Fibroblast of lung (primary cell): ENCODE measurements at regions not wholly inside any gene's neighbourhood (a gene's known extent, or its start where the extent isn't known, plus 50 kb on each side); places are given as distances from the start of the nearest gene placed in this dataset.

ENCODE experiments used
- DNase-seq, 2 donors: peaks; one replicate each; pipeline versions ENCODE4 v3.0.0 to v3.0.0-alpha.2; 2010; ENCODE audit warnings: low read depth in 2 of 2
- H2AFZ ChIP-seq: 2 replicates; pipeline ENCODE4 v1.5.1; 2012; ENCODE audit warnings: low read length, control low read depth, inconsistent platforms
- H3K27ac ChIP-seq: 2 replicates; pipeline ENCODE4 v1.5.1; 2011; ENCODE audit warnings: low read length, control low read depth; ENCODE audit not compliant: insufficient read depth
- H3K27me3 ChIP-seq: 2 replicates; pipeline ENCODE4 v1.5.1; 2011; ENCODE audit warnings: mild to moderate bottlenecking, low read length; ENCODE audit not compliant: control insufficient read depth, insufficient read depth
- H3K36me3 ChIP-seq: 2 replicates; pipeline ENCODE4 v1.5.1; 2011; ENCODE audit warnings: low read length; ENCODE audit not compliant: control insufficient read depth, insufficient read depth
- H3K4me1 ChIP-seq: 2 replicates; pipeline ENCODE4 v1.5.1; 2011; ENCODE audit warnings: low read length; ENCODE audit not compliant: control insufficient read depth, insufficient read depth; ENCODE audit errors: extremely low read depth
- H3K4me2 ChIP-seq: 2 replicates; pipeline ENCODE4 v1.5.1; 2011; ENCODE audit warnings: low read length, control low read depth; ENCODE audit not compliant: insufficient read depth; ENCODE audit errors: extremely low read depth
- H3K4me3 ChIP-seq, 4 experiments: fragments of 200-600 bp in 1 of 4; sonication (generic) in 1 of 4; replicated peaks in 1 of 4; 2 replicates each; pipeline ENCODE4 v1.5.1; 2011 to 2016; ENCODE audit warnings: low read length in 4 of 4, low read depth in 3 of 4, mild to moderate bottlenecking in 3 of 4, control low read depth in 2 of 4, inconsistent platforms in 1 of 4, mixed read lengths in 1 of 4; ENCODE audit not compliant: insufficient read depth in 1 of 4; ENCODE audit errors: control extremely low read depth in 1 of 4
- H3K79me2 ChIP-seq: 2 replicates; pipeline ENCODE4 v1.5.1; 2012; ENCODE audit warnings: mild to moderate bottlenecking, low read length, inconsistent platforms; ENCODE audit not compliant: control insufficient read depth, insufficient read depth
- H3K9ac ChIP-seq: 2 replicates; pipeline ENCODE4 v1.5.1; 2011; ENCODE audit warnings: mild to moderate bottlenecking, low read length, control low read depth; ENCODE audit not compliant: insufficient read depth
- H3K9me3 ChIP-seq: 2 replicates; pipeline ENCODE4 v1.5.1; 2012; ENCODE audit warnings: low read depth, low read length; ENCODE audit not compliant: control insufficient read depth, insufficient read depth
- H4K20me1 ChIP-seq: 2 replicates; pipeline ENCODE4 v1.5.1; 2011; ENCODE audit warnings: low read length; ENCODE audit not compliant: control insufficient read depth, insufficient read depth; ENCODE audit errors: extremely low read depth
- EZH2 ChIP-seq: IDR thresholded peaks from 2 replicates; pipeline ENCODE4 v1.5.1; 2012; ENCODE audit warnings: low read length, control low read depth, mild to moderate bottlenecking; ENCODE audit errors: missing control alignments
- TF ChIP-seq, protein P1 (sequence below), 2 donors: IDR thresholded peaks in 1 of 2; conservative IDR thresholded peaks in 1 of 2; 1 replicate in 1 of 2; 2 replicates in 1 of 2; pipeline ENCODE4 v1.5.1; 2011 to 2012; ENCODE audit warnings: low read length in 2 of 2, control low read depth in 1 of 2, inconsistent platforms in 1 of 2, low read depth in 1 of 2, mild to moderate bottlenecking in 1 of 2

DNA sequence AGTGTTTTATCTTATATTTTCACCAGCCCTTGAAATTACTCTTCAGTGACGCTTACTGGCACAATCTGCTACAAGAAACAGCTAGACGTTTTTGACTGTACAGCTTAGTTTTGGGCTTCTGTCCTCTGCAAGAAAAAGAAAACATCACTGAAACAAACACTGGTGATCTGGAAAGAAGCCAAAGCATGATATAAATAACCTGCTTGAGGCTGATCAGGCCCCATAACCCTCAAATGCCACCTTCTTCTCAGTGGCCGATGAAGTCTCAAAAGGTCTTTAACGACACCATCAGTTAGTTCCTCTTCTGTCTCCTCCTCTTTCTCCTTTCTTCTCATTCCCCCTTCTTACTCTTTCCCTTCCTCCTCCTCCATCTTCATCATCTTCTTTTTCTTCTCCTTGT, 942.3 kb upstream of the TMEM132C start:
- no peaks in the 10 kb centered on the region for H3K4me1 ChIP-seq
- H3K79me2 ChIP-seq = no peaks in the 10 kb centered on the region
- H4K20me1 ChIP-seq = no peaks in the 10 kb centered on the region
- H3K4me2 ChIP-seq = no peak overlapping the region
- DNase-seq = no peak
- H2AFZ ChIP-seq = no peak overlapping the region
- no peaks in the 10 kb centered on the region for H3K36me3 ChIP-seq
- no peak overlapping the region for H3K4me3 ChIP-seq
- H3K27me3 ChIP-seq = no peaks in the 10 kb centered on the region
- no peaks in the 10 kb centered on the region for H3K9me3 ChIP-seq
- TF ChIP-seq EZH2 = no peak
- TF ChIP-seq, protein P1, sequence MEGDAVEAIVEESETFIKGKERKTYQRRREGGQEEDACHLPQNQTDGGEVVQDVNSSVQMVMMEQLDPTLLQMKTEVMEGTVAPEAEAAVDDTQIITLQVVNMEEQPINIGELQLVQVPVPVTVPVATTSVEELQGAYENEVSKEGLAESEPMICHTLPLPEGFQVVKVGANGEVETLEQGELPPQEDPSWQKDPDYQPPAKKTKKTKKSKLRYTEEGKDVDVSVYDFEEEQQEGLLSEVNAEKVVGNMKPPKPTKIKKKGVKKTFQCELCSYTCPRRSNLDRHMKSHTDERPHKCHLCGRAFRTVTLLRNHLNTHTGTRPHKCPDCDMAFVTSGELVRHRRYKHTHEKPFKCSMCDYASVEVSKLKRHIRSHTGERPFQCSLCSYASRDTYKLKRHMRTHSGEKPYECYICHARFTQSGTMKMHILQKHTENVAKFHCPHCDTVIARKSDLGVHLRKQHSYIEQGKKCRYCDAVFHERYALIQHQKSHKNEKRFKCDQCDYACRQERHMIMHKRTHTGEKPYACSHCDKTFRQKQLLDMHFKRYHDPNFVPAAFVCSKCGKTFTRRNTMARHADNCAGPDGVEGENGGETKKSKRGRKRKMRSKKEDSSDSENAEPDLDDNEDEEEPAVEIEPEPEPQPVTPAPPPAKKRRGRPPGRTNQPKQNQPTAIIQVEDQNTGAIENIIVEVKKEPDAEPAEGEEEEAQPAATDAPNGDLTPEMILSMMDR (conservative IDR thresholded peaks at IDR 0.05 in 1 of 2, IDR thresholded peaks at IDR 0.05 in 1 of 2; ENCODE audit: low read depth in 1 of 2, low read length in 2 of 2) = no peak
- H3K27ac ChIP-seq = no peak overlapping the region
- H3K9ac ChIP-seq = no peak overlapping the region

DNA sequence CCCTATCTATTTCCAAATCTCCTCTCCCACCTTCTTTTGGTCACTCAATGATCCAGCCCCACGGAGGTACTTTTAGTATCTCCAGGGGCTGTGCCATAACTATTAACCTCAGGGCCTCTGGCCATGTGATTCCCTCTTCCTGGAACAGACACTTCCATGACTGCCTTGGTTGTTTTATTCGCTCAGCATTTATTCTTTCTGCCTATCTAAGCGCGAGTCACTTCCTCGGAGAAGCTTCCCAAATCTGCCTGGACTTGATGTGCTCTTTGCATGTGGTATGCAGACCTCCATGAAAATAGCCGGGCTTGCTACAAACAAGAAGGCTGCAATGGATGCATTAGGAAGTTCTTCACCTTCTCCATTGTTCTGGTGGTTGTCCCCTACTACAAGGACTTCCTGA, 939.0 kb upstream of the TMEM132C start:
- Histone ChIP-seq H3K4me2 (no peak overlapping the region), H3K79me2 (no peaks in the 10 kb centered on the region), H3K4me1 (no peaks in the 10 kb centered on the region), H3K36me3 (no peaks in the 10 kb centered on the region), H3K9me3 (no peaks in the 10 kb centered on the region), H3K27ac (no peak overlapping the region), H3K9ac (no peak overlapping the region), H4K20me1 (no peaks in the 10 kb centered on the region), H2AFZ (no peak overlapping the region), H3K27me3 (no peaks in the 10 kb centered on the region), H3K4me3 (no peak overlapping the region)
- DNase-seq = no peak
- TF ChIP-seq EZH2 = no peak
- TF ChIP-seq, protein P1 (conservative IDR thresholded peaks at IDR 0.05 in 1 of 2, IDR thresholded peaks at IDR 0.05 in 1 of 2; ENCODE audit: low read depth in 1 of 2, low read length in 2 of 2) = no peak

DNA sequence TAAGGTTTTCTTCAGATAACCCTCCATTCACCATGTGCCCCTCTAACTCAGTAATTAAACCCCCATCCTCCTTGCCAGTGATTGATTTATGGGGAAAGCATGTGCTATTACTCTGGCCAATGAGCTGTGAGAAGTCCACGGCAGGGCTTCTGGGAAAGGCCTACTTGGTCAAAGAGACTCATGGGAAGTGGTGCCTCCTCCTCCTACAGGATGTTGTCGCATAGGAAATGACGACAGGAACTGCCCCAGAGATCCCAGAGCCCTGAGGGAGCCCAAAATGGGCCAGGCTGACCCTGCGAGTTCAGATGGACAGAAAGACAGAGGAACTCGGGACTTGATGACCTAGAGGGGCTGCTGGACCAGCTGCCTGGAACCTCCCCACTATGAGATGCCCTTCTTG, 938.1 kb upstream of the TMEM132C start:
- Histone ChIP-seq H2AFZ (no peak overlapping the region), H3K79me2 (no peaks in the 10 kb centered on the region), H3K27ac (no peak overlapping the region), H3K36me3 (no peaks in the 10 kb centered on the region), H4K20me1 (no peaks in the 10 kb centered on the region), H3K27me3 (no peaks in the 10 kb centered on the region), H3K4me1 (no peaks in the 10 kb centered on the region), H3K4me2 (no peak overlapping the region), H3K9ac (no peak overlapping the region), H3K4me3 (no peak overlapping the region), H3K9me3 (no peaks in the 10 kb centered on the region)
- no peak for DNase-seq
- no peak for TF ChIP-seq EZH2
- TF ChIP-seq, protein P1 (conservative IDR thresholded peaks at IDR 0.05 in 1 of 2, IDR thresholded peaks at IDR 0.05 in 1 of 2; ENCODE audit: low read depth in 1 of 2, low read length in 2 of 2) = no peak
